DND-41 (cell line): ENCODE measurements at regions not wholly inside any gene's neighbourhood (a gene's known extent, or its start where the extent isn't known, plus 50 kb on each side); places are given as distances from the start of the nearest gene placed in this dataset.

Experiments used
- ATAC-seq: fragments of 200-7000 bp; cut with Tn5 transposase; 3 replicates; pipeline ENCODE4 v1.9.1; 2021; ENCODE audit warnings: low read depth; ENCODE audit not compliant: insufficient read depth
- DNase-seq: peaks from one replicate; pipeline ENCODE4 v3.0.0-alpha.2; 2020
- H2AFZ ChIP-seq: 2 replicates; pipeline ENCODE4 v1.6.0; 2012; ENCODE audit warnings: low read depth, low read length
- H3K27ac ChIP-seq: 2 replicates; pipeline ENCODE4 v1.5.1; 2012; ENCODE audit warnings: low read length, inconsistent platforms
- H3K27me3 ChIP-seq: fragments of 200-600 bp; sonication (generic); 2 replicates; pipeline ENCODE4 v1.6.0; 2012; ENCODE audit warnings: low read length, mild to moderate bottlenecking, inconsistent platforms; ENCODE audit not compliant: insufficient read depth, poor library complexity
- H3K36me3 ChIP-seq: 2 replicates; pipeline ENCODE4 v1.5.1; 2012; ENCODE audit warnings: low read length, inconsistent platforms; ENCODE audit not compliant: insufficient read depth
- H3K4me1 ChIP-seq: 2 replicates; pipeline ENCODE4 v1.5.1; 2012; ENCODE audit warnings: mild to moderate bottlenecking, low read length; ENCODE audit not compliant: insufficient read depth
- H3K4me2 ChIP-seq: 2 replicates; pipeline ENCODE4 v1.6.0; 2012; ENCODE audit warnings: mild to moderate bottlenecking, moderate library complexity, low read length, inconsistent platforms; ENCODE audit not compliant: insufficient read depth
- H3K4me3 ChIP-seq, 2 experiments: fragments of 200-600 bp in 1 of 2; shearing (Covaris generic) in 1 of 2; 2 replicates each; pipeline ENCODE4 v1.5.1; 2012 to 2016; ENCODE audit warnings: inconsistent platforms in 2 of 2, low read length in 2 of 2, mild to moderate bottlenecking in 2 of 2, low read depth in 1 of 2, moderate library complexity in 1 of 2
- H3K79me2 ChIP-seq: 2 replicates; pipeline ENCODE4 v1.6.0; 2012; ENCODE audit warnings: low read length, inconsistent platforms; ENCODE audit not compliant: insufficient read depth
- H3K9ac ChIP-seq: 2 replicates; pipeline ENCODE4 v1.6.0; 2012; ENCODE audit warnings: low read depth, mild to moderate bottlenecking, inconsistent platforms, low read length, moderate library complexity
- H3K9me3 ChIP-seq: 2 replicates; pipeline ENCODE4 v1.5.1; 2012; ENCODE audit warnings: low read length, moderate library complexity, mild to moderate bottlenecking, inconsistent platforms; ENCODE audit not compliant: insufficient read depth, severe bottlenecking
- H4K20me1 ChIP-seq: 2 replicates; pipeline ENCODE4 v1.6.0; 2012; ENCODE audit warnings: low read length; ENCODE audit not compliant: insufficient read depth
- EZH2 ChIP-seq: IDR thresholded peaks from 3 replicates; pipeline ENCODE4 v1.6.1; 2012; ENCODE audit warnings: borderline replicate concordance, low read depth, mild to moderate bottlenecking, moderate library complexity, low read length, inconsistent platforms; ENCODE audit not compliant: severe bottlenecking
- TF ChIP-seq, protein P1 (sequence below): IDR thresholded peaks from 2 replicates; pipeline ENCODE4 v1.5.1; 2012; ENCODE audit warnings: borderline replicate concordance, low read length, moderate library complexity, mild to moderate bottlenecking; ENCODE audit not compliant: poor library complexity, severe bottlenecking; ENCODE audit errors: extremely low read depth

DNA sequence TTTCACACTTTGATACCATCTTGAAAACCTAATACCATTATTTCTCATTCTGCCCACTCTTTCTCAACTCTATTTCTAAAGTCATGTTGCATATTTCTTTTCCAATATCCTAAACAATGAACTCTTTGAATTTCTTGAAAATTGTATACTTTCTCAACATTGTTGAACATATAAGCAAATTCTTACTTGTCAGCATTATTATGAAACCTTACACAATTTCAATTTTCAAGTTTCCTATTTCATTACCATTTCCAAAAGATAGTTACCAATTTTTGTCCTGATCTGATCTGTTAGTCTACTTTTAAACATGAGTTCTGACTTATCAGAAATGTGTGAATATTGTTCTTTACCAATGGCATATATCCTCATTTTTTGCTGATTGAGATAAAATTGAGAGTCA is 806.3 kb upstream of the IGFBP7 start:
- Histone ChIP-seq H3K9me3 (no peaks in the 10 kb centered on the region), H3K9ac (no peak overlapping the region), H3K36me3 (no peaks in the 10 kb centered on the region), H3K79me2 (no peaks in the 10 kb centered on the region), H3K27me3 (no peaks in the 10 kb centered on the region), H3K4me2 (no peak overlapping the region), H4K20me1 (no peaks in the 10 kb centered on the region), H3K4me1 (no peaks in the 10 kb centered on the region), H2AFZ (no peak overlapping the region), H3K27ac (no peak overlapping the region), H3K4me3 (no peak overlapping the region)
- TF ChIP-seq, protein P1, sequence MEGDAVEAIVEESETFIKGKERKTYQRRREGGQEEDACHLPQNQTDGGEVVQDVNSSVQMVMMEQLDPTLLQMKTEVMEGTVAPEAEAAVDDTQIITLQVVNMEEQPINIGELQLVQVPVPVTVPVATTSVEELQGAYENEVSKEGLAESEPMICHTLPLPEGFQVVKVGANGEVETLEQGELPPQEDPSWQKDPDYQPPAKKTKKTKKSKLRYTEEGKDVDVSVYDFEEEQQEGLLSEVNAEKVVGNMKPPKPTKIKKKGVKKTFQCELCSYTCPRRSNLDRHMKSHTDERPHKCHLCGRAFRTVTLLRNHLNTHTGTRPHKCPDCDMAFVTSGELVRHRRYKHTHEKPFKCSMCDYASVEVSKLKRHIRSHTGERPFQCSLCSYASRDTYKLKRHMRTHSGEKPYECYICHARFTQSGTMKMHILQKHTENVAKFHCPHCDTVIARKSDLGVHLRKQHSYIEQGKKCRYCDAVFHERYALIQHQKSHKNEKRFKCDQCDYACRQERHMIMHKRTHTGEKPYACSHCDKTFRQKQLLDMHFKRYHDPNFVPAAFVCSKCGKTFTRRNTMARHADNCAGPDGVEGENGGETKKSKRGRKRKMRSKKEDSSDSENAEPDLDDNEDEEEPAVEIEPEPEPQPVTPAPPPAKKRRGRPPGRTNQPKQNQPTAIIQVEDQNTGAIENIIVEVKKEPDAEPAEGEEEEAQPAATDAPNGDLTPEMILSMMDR, result no peak
- no peak for TF ChIP-seq EZH2
- ATAC-seq (no peak), DNase-seq (no peak)

DNA sequence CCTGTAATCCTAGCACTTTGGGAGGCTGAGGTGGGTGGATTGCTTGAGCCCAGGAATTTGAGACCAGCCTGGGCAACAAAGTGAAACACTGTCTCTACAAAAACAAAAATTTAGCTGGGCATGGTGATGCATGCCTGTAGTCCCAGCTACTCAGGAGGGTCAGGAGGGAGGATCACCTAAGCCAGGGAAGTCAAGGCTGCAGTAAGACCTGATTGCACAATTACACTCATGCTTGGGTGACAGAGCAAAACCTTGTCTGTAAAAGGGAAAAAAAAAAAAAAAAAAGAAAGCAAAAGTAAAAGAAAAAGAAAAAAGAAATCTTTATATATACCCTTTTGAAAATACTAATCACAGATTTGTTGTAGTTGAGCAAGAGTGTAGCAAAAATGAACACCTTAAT is 801.0 kb upstream of the IGFBP7 start:
- Histone ChIP-seq H3K27ac (no peak overlapping the region), H3K4me3 (no peak overlapping the region), H2AFZ (no peak overlapping the region), H3K9ac (no peak overlapping the region), H3K27me3 (no peaks in the 10 kb centered on the region), H3K4me1 (no peaks in the 10 kb centered on the region), H3K9me3 (no peaks in the 10 kb centered on the region), H3K79me2 (no peaks in the 10 kb centered on the region), H4K20me1 (no peaks in the 10 kb centered on the region), H3K36me3 (no peaks in the 10 kb centered on the region), H3K4me2 (no peak overlapping the region)
- DNase-seq (no peak), ATAC-seq (no peak)
- no peak for TF ChIP-seq EZH2
- TF ChIP-seq, protein P1, result no peak

DNA sequence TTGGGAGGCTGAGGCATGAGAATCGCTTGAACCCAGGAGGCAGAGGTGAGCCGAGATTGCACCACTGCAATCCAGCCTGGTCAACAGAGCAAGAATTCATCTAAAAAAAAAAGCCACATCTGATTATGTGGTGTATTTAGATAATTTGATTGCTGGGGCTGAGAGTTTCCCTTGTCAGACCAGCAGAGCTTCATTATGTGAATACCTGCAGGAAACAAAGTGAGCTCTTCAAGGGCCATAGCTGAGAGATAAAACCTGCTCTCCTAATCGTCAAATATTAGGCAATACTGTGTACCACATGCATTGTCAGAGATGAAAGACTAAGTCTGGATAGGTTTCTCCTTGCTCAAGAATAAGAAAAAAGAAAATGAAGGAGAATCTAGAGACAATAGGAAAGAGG is 800.0 kb upstream of the IGFBP7 start:
- TF ChIP-seq, protein P1, result no peak
- TF ChIP-seq EZH2, result no peak
- Histone ChIP-seq H3K79me2 (no peaks in the 10 kb centered on the region), H2AFZ (no peak overlapping the region)

DNA sequence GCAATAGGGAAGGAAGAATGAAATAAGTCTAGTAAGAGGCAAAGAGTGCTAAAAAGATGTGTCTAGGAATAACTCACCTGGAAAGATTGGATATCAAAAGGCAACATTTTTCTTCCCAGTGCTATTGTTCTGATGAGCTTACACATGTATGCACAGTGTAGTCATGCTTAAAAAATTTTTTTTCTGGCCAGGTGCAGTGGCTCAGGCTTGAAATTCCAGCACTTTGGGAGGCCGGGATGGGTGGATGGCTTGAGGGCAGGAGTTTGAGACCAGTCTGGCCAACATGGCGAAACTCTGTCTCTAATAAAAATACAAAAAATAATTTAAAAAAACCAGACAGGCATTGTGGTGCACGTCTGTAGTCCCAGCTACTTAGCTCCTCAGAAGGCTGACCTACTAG is 795.8 kb upstream of the IGFBP7 start:
- Histone ChIP-seq H3K9ac (no peak overlapping the region), H3K4me1 (no peaks in the 10 kb centered on the region), H3K4me2 (no peak overlapping the region), H2AFZ (no peak overlapping the region), H3K4me3 (no peak overlapping the region), H4K20me1 (no peaks in the 10 kb centered on the region), H3K27me3 (no peaks in the 10 kb centered on the region), H3K79me2 (no peaks in the 10 kb centered on the region), H3K9me3 (no peaks in the 10 kb centered on the region), H3K27ac (no peak overlapping the region), H3K36me3 (no peaks in the 10 kb centered on the region)
- TF ChIP-seq EZH2, result no peak
- TF ChIP-seq, protein P1, result no peak
- DNase-seq (no peak), ATAC-seq (no peak)

More for the DNA sequence above, 800.0 kb upstream of the IGFBP7 start:
- no peaks in the 10 kb centered on the region for H3K9me3 ChIP-seq
- no peak overlapping the region for H3K4me3 ChIP-seq
- no peak overlapping the region for H3K27ac ChIP-seq
- no peaks in the 10 kb centered on the region for H3K27me3 ChIP-seq
- ATAC-seq (no peak), DNase-seq (no peak)
- no peak overlapping the region for H3K4me2 ChIP-seq
- H4K20me1 ChIP-seq, result no peaks in the 10 kb centered on the region
- H3K9ac ChIP-seq, result no peak overlapping the region
- H3K4me1 ChIP-seq, result no peaks in the 10 kb centered on the region
- no peaks in the 10 kb centered on the region for H3K36me3 ChIP-seq
